MM.1S (cell line): ENCODE measurements at regions not wholly inside any gene's neighbourhood (a gene's known extent, or its start where the extent isn't known, plus 50 kb on each side); places are given as distances from the start of the nearest gene placed in this dataset.

Experiments
- DNase-seq: peaks from one replicate; pipeline ENCODE4 v3.0.0-alpha.2; 2015
- H2AFZ ChIP-seq: fragments of 300-600 bp; sonication (generic); 2 replicates; pipeline ENCODE4 v1.6.0; 2016; ENCODE audit warnings: antibody characterized with exemption, low read length
- H3F3A ChIP-seq: fragments of 300-600 bp; sonication (generic); 2 replicates; pipeline ENCODE4 v1.6.1; 2016; ENCODE audit warnings: mild to moderate bottlenecking, antibody characterized with exemption, low read length, moderate library complexity, mixed read lengths; ENCODE audit not compliant: insufficient read depth
- H3K27ac ChIP-seq: fragments of 300-600 bp; sonication (generic); 2 replicates; pipeline ENCODE4 v1.5.1; 2016; ENCODE audit warnings: mild to moderate bottlenecking, low read length
- H3K27me3 ChIP-seq: fragments of 300-600 bp; sonication (generic); replicated peaks from 2 replicates; pipeline ENCODE4 v1.6.0; 2016; ENCODE audit warnings: low read length; ENCODE audit not compliant: insufficient read depth
- H3K36me3 ChIP-seq: fragments of 300-600 bp; sonication (generic); replicated peaks from 2 replicates; pipeline ENCODE4 v1.6.1; 2016; ENCODE audit warnings: mild to moderate bottlenecking, low read length, mixed read lengths; ENCODE audit not compliant: insufficient read depth
- H3K4me1 ChIP-seq: fragments of 300-600 bp; sonication (generic); 2 replicates; pipeline ENCODE4 v1.6.1; 2016; ENCODE audit warnings: low read length, mixed read lengths
- H3K4me2 ChIP-seq: fragments of 300-600 bp; sonication (generic); 2 replicates; pipeline ENCODE4 v1.6.0; 2016; ENCODE audit warnings: low read depth, low read length
- H3K4me3 ChIP-seq: fragments of 300-600 bp; sonication (generic); 2 replicates; pipeline ENCODE4 v1.5.1; 2016; ENCODE audit warnings: low read length, mixed read lengths
- H3K79me2 ChIP-seq: fragments of 300-600 bp; sonication (generic); 2 replicates; pipeline ENCODE4 v1.6.1; 2016; ENCODE audit warnings: mixed run types, low read length, mixed read lengths
- H3K9ac ChIP-seq: fragments of 300-600 bp; sonication (generic); 2 replicates; pipeline ENCODE4 v1.6.1; 2016; ENCODE audit warnings: low read length, mixed read lengths
- H3K9me2 ChIP-seq: fragments of 300-600 bp; sonication (generic); replicated peaks from 2 replicates; pipeline ENCODE4 v1.6.1; 2016; ENCODE audit warnings: mild to moderate bottlenecking, low read length, mixed read lengths; ENCODE audit not compliant: insufficient read depth
- H3K9me3 ChIP-seq: fragments of 300-600 bp; sonication (generic); replicated peaks from 2 replicates; pipeline ENCODE4 v1.6.1; 2016; ENCODE audit warnings: mild to moderate bottlenecking, low read length, mixed read lengths; ENCODE audit not compliant: insufficient read depth
- H4K20me1 ChIP-seq: fragments of 300-600 bp; sonication (generic); 2 replicates; pipeline ENCODE4 v1.6.1; 2016; ENCODE audit warnings: mild to moderate bottlenecking, low read length, moderate library complexity, mixed read lengths; ENCODE audit not compliant: insufficient read depth
- EZH2 ChIP-seq: fragments of 300-600 bp; sonication (generic); optimal IDR thresholded peaks from 2 replicates; pipeline ENCODE3; 2017; ENCODE audit warnings: low read depth, mild to moderate bottlenecking, antibody characterized with exemption, low read length, mixed read lengths
- EZH2phosphoT487 ChIP-seq: fragments of 300-600 bp; sonication (generic); IDR thresholded peaks from 2 replicates; pipeline ENCODE4 v1.6.1; 2018; ENCODE audit warnings: antibody characterized with exemption, low read length
- TF ChIP-seq, protein P1 (sequence below): fragments of 300-600 bp; sonication (generic); IDR thresholded peaks from 2 replicates; pipeline ENCODE4 v1.5.1; 2016; ENCODE audit warnings: antibody characterized with exemption, low read length, mixed read lengths

DNA sequence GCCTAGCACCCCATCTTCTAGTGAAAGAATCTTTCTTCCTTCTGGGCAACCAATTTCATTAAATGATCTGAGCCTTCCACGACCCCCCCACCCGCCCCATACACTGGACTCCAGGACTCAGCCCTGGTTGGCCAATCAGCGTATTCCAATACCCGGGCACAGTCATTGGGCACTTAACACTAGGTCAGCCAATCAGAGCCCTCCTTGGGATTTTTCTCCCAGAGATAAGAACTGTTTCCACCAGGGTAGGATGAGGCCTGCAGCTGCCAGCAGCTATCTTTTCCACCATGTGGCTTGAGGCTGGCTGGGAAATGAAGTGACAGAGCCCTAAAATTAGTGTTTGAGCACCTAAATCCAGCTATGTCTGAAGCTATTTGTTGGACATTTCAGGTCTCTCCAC, 418.8 kb downstream of the BCOR start:
- Histone ChIP-seq H2AFZ (no peak overlapping the region), H3K27me3 (no peaks in the 10 kb centered on the region), H3K9me2 (no peaks in the 10 kb centered on the region), H3K4me1 (no peaks in the 10 kb centered on the region), H3F3A (no peaks in the 10 kb centered on the region), H3K9ac (no peak overlapping the region), H3K36me3 (no peaks in the 10 kb centered on the region), H3K4me3 (no peak overlapping the region), H3K27ac (no peak overlapping the region), H3K79me2 (no peaks in the 10 kb centered on the region), H3K9me3 (no peaks in the 10 kb centered on the region), H3K4me2 (no peak overlapping the region), H4K20me1 (no peaks in the 10 kb centered on the region)
- TF ChIP-seq EZH2phosphoT487 = no peak
- TF ChIP-seq EZH2 = no peak
- TF ChIP-seq, protein P1, sequence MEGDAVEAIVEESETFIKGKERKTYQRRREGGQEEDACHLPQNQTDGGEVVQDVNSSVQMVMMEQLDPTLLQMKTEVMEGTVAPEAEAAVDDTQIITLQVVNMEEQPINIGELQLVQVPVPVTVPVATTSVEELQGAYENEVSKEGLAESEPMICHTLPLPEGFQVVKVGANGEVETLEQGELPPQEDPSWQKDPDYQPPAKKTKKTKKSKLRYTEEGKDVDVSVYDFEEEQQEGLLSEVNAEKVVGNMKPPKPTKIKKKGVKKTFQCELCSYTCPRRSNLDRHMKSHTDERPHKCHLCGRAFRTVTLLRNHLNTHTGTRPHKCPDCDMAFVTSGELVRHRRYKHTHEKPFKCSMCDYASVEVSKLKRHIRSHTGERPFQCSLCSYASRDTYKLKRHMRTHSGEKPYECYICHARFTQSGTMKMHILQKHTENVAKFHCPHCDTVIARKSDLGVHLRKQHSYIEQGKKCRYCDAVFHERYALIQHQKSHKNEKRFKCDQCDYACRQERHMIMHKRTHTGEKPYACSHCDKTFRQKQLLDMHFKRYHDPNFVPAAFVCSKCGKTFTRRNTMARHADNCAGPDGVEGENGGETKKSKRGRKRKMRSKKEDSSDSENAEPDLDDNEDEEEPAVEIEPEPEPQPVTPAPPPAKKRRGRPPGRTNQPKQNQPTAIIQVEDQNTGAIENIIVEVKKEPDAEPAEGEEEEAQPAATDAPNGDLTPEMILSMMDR = no peak
- DNase-seq = no peak

DNA sequence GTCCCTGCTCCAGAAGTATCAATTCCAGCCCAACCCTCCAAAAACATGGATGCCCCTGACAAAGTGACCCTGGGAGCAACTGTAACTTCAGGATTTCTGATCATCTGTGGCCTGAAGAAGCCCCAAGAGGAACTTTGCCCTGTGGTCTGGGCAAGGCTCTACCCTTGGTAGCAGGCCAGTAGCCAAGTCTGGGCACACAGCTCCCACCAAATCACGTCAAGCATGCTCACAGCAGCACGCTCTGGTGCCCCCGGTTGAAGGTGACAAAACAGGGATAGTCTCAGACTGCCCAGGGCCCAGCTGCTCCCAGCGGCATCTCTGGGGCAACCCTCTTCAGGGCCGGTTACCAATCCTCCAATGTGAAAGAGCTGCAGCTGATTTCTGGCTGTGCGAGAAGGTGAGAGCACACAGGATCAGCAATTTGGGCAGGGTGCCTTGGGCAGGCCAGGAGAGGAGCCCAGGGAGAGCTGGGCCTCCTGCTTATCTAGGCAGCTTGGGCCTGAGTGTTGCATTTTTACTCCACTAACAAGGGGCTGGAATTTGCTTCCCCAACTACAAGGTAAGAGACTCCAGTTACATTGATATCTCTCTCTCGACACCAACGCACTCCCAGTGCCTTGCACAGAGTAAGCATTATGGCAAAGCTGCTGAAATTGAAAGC, 418.1 kb downstream of the BCOR start:
- no peaks in the 10 kb centered on the region for H3K4me1 ChIP-seq
- H3K4me3 ChIP-seq = no peak overlapping the region
- no peaks in the 10 kb centered on the region for H4K20me1 ChIP-seq
- H3K9me2 ChIP-seq = no peaks in the 10 kb centered on the region
- H3K79me2 ChIP-seq = no peaks in the 10 kb centered on the region
- no peaks in the 10 kb centered on the region for H3F3A ChIP-seq
- no peaks in the 10 kb centered on the region for H3K27me3 ChIP-seq
- DNase-seq = no peak
- H2AFZ ChIP-seq = no peak overlapping the region
- TF ChIP-seq EZH2phosphoT487 (no peak), EZH2 (no peak)
- TF ChIP-seq, protein P1 = no peak
- H3K9ac ChIP-seq = no peak overlapping the region
- H3K27ac ChIP-seq = no peak overlapping the region
- H3K36me3 ChIP-seq = no peaks in the 10 kb centered on the region
- H3K4me2 ChIP-seq = no peak overlapping the region
- no peaks in the 10 kb centered on the region for H3K9me3 ChIP-seq

DNA sequence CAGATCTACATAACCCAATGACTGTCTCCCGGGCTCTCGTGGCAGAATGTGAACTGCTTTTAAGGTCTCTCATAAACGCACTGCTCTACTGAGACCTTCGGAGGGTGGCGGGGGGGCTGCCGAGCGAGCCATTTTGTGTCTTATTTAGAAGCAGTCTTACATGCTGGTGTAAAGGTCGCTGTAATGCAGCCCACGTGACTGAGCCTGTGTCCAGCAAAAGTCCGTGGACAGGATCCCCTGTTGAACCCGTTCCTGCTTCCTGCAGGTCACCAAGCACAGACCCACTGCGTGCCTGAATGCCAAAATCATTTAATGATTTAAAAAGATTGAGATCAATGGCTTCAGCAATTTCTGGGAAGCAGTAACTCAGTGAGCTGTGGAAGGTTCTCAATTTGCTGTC, 415.9 kb downstream of the BCOR start:
- Histone ChIP-seq H3K27ac (no peak overlapping the region), H3K4me3 (no peak overlapping the region), H3K36me3 (no peaks in the 10 kb centered on the region), H3K4me1 (no peaks in the 10 kb centered on the region), H2AFZ (no peak overlapping the region), H3K27me3 (no peaks in the 10 kb centered on the region), H3F3A (no peaks in the 10 kb centered on the region), H3K79me2 (no peaks in the 10 kb centered on the region), H3K4me2 (no peak overlapping the region), H3K9me2 (no peaks in the 10 kb centered on the region), H3K9me3 (no peaks in the 10 kb centered on the region), H4K20me1 (no peaks in the 10 kb centered on the region), H3K9ac (no peak overlapping the region)
- no peak for TF ChIP-seq EZH2
- TF ChIP-seq, protein P1 = no peak
- TF ChIP-seq EZH2phosphoT487 = no peak
- DNase-seq = no peak
